ENCODE measurements at regions not wholly inside any gene's neighbourhood (a gene's known extent, or its start where the extent isn't known, plus 50 kb on each side); places are given as distances from the start of the nearest gene placed in this dataset.

DNA sequence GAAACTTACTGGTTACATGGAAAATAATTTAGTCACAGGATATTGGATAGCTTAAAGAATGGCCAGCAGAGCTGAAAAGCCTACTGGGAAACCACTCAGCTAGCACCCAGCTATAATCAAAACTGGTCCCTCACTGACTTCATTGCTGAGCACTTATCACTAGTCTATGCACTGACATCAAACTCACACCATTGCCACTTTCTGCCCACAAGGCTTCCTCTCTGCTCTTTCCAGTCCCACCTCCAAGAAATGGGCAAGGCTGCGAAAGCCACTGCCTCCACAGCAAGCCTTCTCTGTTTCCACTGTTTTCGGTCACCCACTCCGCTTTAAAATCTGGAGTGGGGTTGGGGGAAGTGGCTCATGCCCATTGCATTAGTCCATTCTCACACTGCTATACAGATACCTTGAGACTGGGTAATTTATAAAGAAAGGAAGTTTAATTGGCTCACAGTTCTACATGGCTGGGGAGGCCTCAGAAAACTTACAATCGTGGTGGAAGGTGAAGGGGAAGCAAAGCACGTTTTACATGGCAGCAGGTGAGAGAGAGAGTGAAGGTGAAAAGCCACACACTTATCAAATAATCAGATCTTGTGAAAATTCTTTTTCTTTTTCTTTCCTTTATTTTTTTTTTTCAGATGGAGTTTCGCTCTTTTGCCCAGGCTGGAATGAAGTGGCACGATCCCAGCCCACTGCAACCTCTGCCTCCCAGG, 77.0 kb upstream of the CERS6 start:
- no peak for DNase-seq (ENCODE audit: low spot score)

DNA sequence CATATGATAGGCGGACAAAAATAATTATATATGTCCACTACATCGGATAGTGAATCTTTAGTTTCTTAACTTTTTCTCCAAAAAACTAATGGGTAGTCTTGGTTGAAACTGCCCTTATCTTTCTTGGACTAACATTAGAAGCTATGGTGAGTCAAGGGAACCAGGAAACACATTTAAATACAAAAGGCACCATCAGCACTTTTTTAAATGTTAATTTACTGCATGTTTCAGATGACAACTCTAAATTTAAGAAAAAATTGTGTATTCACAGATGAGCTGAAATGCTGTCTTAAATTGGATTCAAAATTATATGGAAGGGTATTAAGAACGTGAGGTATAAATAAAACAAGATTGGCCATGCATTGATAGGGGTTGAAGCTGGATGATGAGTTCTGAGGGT, 75.6 kb upstream of the CERS6 start:
- no peak for DNase-seq (ENCODE audit: low spot score)

DNA sequence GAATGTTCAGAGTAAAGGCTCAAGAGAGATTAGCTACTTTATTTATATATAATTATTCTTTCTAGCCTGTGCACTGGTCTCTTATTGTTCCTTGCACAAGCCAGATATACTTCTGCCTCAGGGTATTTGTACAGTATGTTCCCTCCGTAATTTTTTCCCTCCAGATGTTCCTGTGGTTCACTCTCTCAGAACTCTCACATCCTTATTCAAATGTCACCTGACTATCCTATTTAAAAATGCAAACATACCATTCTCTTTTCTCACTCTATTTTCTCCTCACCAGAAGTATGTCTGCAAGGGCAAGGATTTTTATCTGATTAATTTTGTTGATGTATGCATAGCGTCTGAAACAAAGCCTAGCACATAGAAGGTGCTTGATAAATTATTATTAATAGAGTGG, 64.0 kb upstream of the CERS6 start:
- no peak for DNase-seq (ENCODE audit: low spot score)

DNA sequence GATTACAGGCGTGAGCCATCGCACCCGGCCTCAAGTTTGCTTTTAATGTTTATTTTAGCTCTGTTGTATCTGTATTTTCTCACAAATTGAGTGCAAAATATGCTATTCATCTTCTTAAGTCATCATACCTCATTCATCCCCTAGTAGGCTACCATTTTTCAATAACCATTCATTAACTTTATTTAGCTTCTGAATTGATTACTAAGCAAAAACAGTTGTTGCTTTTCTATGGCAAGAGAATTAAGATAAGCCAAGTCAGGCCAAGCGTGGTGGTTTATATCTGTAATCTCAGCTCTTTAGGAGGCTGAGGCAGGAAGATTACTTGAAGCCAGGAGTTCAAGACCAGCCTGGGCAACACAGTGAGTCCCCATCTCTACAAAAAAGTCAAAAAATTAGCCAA, 63.3 kb upstream of the CERS6 start:
- DNase-seq (ENCODE audit: low spot score), result no peak

DNA sequence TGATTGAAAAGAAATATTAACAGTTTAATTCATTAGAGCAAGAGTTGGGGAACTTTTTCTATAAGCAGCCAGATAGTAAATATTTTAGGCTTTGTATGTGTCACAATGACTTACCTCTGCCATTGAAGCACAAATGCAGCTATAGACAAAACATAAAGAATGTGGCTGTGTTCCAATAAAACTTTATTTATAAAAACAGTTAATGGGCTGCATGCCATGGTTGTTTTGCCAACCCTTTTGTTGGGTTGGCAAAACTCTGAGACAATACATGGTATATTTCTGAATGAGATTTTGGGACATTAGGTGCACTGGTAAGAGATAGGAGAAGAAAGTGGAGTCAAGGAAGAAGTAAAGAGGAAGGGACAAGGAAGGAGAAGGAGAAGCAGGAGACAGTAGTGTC, 61.8 kb upstream of the CERS6 start:
- no peak for DNase-seq (ENCODE audit: low spot score)

DNA sequence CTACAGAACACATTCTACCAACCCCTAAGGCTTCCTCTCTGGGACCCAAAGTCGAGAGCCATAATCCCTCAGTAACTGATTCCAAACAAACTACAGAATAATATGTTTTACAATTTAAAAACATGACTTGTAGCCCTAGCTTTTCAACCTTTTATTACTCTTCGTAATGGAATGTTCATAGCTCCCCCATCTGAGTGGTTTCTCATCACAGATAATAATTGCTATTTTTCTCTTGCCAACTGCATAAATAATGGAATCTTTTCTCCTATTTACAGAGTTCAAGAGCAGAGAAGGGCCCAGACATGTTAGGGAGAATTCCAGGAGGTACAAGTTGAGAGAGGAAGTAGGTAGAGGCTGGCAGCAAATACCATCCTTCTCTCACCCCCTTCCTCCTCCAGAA, 59.9 kb upstream of the CERS6 start:
- DNase-seq (ENCODE audit: low spot score), result no peak

DNA sequence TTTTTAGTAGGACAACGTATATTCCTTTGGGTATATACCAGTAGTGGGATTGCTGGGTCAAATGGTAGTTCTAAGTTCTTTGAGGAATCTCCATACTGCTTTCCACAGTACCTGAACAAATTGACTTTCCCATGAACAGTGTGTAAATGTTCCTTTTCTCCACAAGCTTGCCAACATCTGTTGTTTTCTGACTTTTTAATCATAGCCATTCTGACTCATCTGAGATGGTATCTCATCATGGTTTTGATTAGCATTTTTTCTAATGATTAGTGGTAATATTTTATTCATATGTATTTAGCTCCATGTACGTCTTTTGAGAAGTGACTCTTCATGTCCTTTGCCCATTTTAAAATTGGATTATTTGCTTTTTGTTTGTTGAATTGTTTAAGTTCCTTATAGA, 58.4 kb upstream of the CERS6 start:
- DNase-seq (ENCODE audit: low spot score), result no peak

DNA sequence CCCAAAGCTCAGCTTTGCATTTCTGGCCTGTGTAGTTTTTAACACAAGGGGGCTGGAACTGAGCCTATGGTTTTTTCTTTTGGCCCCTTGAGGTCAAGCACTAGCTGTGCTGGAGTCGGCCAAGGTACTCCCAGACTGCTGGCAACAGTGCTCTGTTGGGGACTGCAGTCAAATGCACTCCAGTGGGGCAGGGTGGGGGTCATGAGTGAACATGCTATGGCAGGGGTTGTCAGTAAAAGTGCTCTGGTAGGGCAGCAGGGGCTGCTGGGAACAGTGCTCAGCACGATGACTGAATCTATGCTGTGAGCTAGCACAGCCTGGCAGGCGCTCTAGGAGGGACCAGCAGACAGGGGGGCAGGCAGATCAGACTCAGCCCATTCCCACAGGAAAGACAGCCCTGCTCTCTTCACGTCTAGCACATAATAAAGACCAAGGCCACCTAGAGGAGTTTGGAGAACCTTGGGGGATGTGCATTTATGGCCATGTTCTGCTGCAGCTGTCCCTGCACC, 55.0 kb upstream of the CERS6 start:
- no peak for DNase-seq (ENCODE audit: low spot score)

DNA sequence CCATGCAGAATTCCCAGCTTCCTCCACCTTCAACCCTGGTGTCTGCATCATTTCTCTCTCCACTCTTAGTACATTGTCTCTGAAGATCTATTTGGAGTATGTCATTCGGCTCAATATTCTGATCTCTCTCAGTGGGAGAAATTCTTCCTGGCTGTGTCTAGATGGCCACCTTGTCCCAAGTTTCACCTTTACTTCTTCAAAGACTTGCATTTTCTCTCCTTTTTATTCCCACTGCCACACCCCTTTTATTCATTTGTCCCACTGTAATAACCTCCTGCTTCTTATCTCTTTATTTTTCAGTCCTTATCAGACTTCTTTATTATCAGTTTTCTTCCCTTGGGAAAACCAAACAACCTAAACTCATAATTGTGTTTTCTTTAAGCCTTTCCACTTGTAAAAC, 54.3 kb upstream of the CERS6 start:
- no peak for DNase-seq (ENCODE audit: low spot score)

DNA sequence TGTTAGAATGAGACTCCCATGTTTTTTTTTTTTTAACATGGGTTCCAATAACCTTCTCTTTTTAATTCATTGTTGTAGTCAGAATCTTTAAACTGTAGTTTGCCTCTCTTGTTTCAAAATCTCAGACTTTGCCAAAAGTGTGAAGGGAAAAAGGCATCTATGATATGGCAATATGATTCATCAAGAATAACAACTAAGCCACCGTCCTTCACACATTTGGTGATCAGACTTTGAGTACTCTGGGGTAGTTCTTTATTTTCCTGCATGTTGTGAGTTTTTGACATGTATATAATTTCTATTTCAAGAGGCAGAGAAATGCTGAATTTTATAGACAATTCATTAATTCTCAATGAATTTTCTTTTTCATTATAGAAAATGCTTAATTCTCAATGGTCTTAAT, 53.5 kb upstream of the CERS6 start:
- no peak for DNase-seq (ENCODE audit: low spot score)

DNA sequence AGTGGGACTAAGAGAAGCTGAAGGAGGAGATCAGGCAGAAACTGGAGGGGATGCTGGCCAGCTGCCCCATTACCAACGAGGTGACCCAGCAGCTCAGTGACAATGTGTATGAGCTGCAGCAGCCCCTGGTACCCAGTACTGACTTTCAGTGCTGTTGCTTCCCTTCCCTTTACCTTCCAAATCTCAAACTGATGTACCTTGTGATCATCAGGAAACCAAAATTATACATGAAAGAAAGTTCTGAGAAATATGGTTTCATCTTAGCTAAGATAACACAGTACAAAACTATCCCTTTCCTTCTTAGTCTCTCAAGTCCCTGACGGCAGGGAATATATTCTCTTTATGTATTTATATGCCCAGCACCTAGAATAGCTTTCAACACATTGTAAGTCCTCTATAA, 52.3 kb upstream of the CERS6 start:
- DNase-seq (ENCODE audit: low spot score), result no peak

DNA sequence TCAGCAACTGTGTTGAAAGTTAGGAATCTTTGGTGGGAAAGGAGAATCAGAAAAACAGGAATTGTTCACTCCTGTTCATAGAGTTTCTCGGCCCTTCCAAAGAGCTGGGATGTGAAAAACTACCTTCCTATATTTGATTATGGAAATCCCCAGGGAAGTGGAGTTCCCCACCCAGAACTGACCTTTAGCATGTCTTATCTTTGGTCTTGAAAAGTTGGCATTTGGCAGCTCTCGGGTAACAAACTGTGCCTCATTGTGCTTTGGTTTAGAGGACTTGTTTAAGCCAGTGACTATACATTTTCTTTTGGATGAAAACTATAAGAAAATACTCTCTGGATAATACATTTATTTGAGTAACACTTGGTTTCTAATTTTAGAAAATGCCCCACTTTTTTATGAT, 51.3 kb upstream of the CERS6 start:
- DNase-seq (ENCODE audit: low spot score), result no peak
